HG03108 (cell line): ENCODE measurements at regions not wholly inside any gene's neighbourhood (a gene's known extent, or its start where the extent isn't known, plus 50 kb on each side); places are given as distances from the start of the nearest gene placed in this dataset.

Experiments
- ATAC-seq: cut with Tn5 transposase; IDR thresholded peaks from one replicate; pipeline ENCODE4 v1.9.1; 2021; ENCODE audit warnings: moderate library complexity; ENCODE audit not compliant: unreplicated experiment

- no peak for ATAC-seq
Measured at GRCh38 chr1:182196897-182197870, 135.7 kb upstream of the ZNF648 start.

GRCh38 chr1:182195733-182196132, 134.2 kb upstream of the ZNF648 start:
- no peak for ATAC-seq

GRCh38 chr1:182193908-182194550, 132.5 kb upstream of the ZNF648 start:
- ATAC-seq: no peak

- ATAC-seq: no peak
Measured at GRCh38 chr1:182192966-182193365, 131.5 kb upstream of the ZNF648 start.

- no peak for ATAC-seq
Measured at GRCh38 chr1:182192215-182192614, 130.7 kb upstream of the ZNF648 start.

GRCh38 chr1:182191381-182192115, 130.0 kb upstream of the ZNF648 start:
- no peak for ATAC-seq

- ATAC-seq: no peak
Measured at GRCh38 chr1:182189535-182190066, 128.1 kb upstream of the ZNF648 start.

- no peak for ATAC-seq
Measured at GRCh38 chr1:182186757-182187146, 125.2 kb upstream of the ZNF648 start.

- no peak for ATAC-seq
Measured at GRCh38 chr1:182185842-182186756, 124.6 kb upstream of the ZNF648 start.

GRCh38 chr1:182185136-182185535, 123.6 kb upstream of the ZNF648 start:
- ATAC-seq: no peak

GRCh38 chr1:182183606-182184005, 122.1 kb upstream of the ZNF648 start:
- no peak for ATAC-seq

GRCh38 chr1:182182311-182182710, 120.8 kb upstream of the ZNF648 start:
- ATAC-seq: no peak

- no peak for ATAC-seq
Measured at GRCh38 chr1:182181167-182181572, 119.7 kb upstream of the ZNF648 start.

- no peak for ATAC-seq
Measured at GRCh38 chr1:182175361-182175931, 113.9 kb upstream of the ZNF648 start.

GRCh38 chr1:182174513-182174855, 113.0 kb upstream of the ZNF648 start:
- ATAC-seq: no peak

- no peak for ATAC-seq
Measured at GRCh38 chr1:182173808-182174512, 112.4 kb upstream of the ZNF648 start.

- no peak for ATAC-seq
Measured at GRCh38 chr1:182172699-182173098, 111.2 kb upstream of the ZNF648 start.

GRCh38 chr1:182170891-182171461, 109.5 kb upstream of the ZNF648 start:
- ATAC-seq: no peak

GRCh38 chr1:182169203-182169602, 107.7 kb upstream of the ZNF648 start:
- no peak for ATAC-seq
